Hepatocyte (in vitro differentiated cells): ENCODE measurements at regions not wholly inside any gene's neighbourhood (a gene's known extent, or its start where the extent isn't known, plus 50 kb on each side); places are given as distances from the start of the nearest gene placed in this dataset.
"Not testable (repeated sequence)": the region's sequence is repeated elsewhere in the genome, so short reads cannot be mapped to it uniquely, and the experiment has no call there.

Experiments used
- DNase-seq: peaks from one replicate; pipeline ENCODE4 v3.0.0-alpha.2; 2016; ENCODE audit warnings: low spot score
- H2AFZ ChIP-seq: fragments of 200-600 bp; sonication (generic); 2 replicates; pipeline ENCODE4 v1.6.0; 2016; ENCODE audit warnings: antibody characterized with exemption, mild to moderate bottlenecking
- H3K27ac ChIP-seq: fragments of 200-600 bp; sonication (generic); 2 replicates; pipeline ENCODE4 v1.5.1; 2016; ENCODE audit warnings: mild to moderate bottlenecking
- H3K27me3 ChIP-seq: fragments of 200-600 bp; sonication (generic); 2 replicates; pipeline ENCODE4 v1.6.1; 2016
- H3K36me3 ChIP-seq: fragments of 200-600 bp; sonication (generic); replicated peaks from 2 replicates; pipeline ENCODE4 v1.5.1; 2016; ENCODE audit warnings: low read depth; ENCODE audit not compliant: insufficient read depth
- H3K4me1 ChIP-seq: fragments of 200-600 bp; sonication (generic); 2 replicates; pipeline ENCODE4 v1.5.1; 2016; ENCODE audit warnings: mild to moderate bottlenecking, moderate library complexity; ENCODE audit not compliant: insufficient read depth
- H3K4me2 ChIP-seq: fragments of 200-600 bp; sonication (generic); 2 replicates; pipeline ENCODE4 v1.6.0; 2016
- H3K4me3 ChIP-seq: fragments of 200-600 bp; sonication (generic); 2 replicates; pipeline ENCODE4 v1.5.1; 2016; ENCODE audit warnings: mild to moderate bottlenecking
- H3K79me2 ChIP-seq: fragments of 200-600 bp; sonication (generic); 2 replicates; pipeline ENCODE4 v1.6.0; 2017; ENCODE audit warnings: mild to moderate bottlenecking
- H3K9me2 ChIP-seq: fragments of 200-600 bp; sonication (generic); replicated peaks from 2 replicates; pipeline ENCODE4 v1.6.0; 2017; ENCODE audit warnings: mild to moderate bottlenecking; ENCODE audit not compliant: insufficient read depth
- H3K9me3 ChIP-seq: fragments of 200-600 bp; sonication (generic); 2 replicates; pipeline ENCODE4 v1.5.1; 2016; ENCODE audit warnings: low read depth, mild to moderate bottlenecking
- H4K20me1 ChIP-seq: fragments of 200-600 bp; sonication (generic); 2 replicates; pipeline ENCODE4 v1.6.0; 2016; ENCODE audit warnings: mild to moderate bottlenecking; ENCODE audit not compliant: insufficient read depth, poor library complexity, severe bottlenecking
- EZH2 ChIP-seq: fragments of 200-600 bp; sonication (generic); IDR thresholded peaks from 2 replicates; pipeline ENCODE4 v1.6.1; 2016; ENCODE audit warnings: antibody characterized with exemption, mild to moderate bottlenecking, borderline replicate concordance
- EZH2phosphoT487 ChIP-seq: fragments of 200-600 bp; sonication (generic); IDR thresholded peaks from one replicate; pipeline ENCODE4 v1.6.1; 2018; ENCODE audit warnings: antibody characterized with exemption, mild to moderate bottlenecking, low read depth, moderate library complexity; ENCODE audit not compliant: unreplicated experiment, severe bottlenecking
- WGBS: methylation state at CpG from one replicate; pipeline ENCODE4 v1.1.6; 2016; ENCODE audit warnings: low lambda C conversion rate; ENCODE audit errors: missing lambda C conversion rate; 5-methylcytosine and 5-hydroxymethylcytosine counted together
- TF ChIP-seq, protein P1 (sequence below): fragments of 200-600 bp; sonication (generic); IDR thresholded peaks from 2 replicates; pipeline ENCODE4 v1.5.1; 2016; ENCODE audit warnings: antibody characterized with exemption, mild to moderate bottlenecking; ENCODE audit not compliant: poor library complexity

- Histone ChIP-seq H3K4me2 (no peak overlapping the region), H3K4me1 (no peaks in the 10 kb centered on the region), H3K36me3 (no peaks in the 10 kb centered on the region), H3K79me2 (no peaks in the 10 kb centered on the region), H3K9me2 (no peaks in the 10 kb centered on the region), H3K27me3 (no peaks in the 10 kb centered on the region), H3K4me3 (no peak overlapping the region), H3K9me3 (peaks cover 6% of the 10 kb centered on the region), H4K20me1 (no peaks in the 10 kb centered on the region), H3K27ac (no peak overlapping the region), H2AFZ (no peak overlapping the region)
- TF ChIP-seq, protein P1, sequence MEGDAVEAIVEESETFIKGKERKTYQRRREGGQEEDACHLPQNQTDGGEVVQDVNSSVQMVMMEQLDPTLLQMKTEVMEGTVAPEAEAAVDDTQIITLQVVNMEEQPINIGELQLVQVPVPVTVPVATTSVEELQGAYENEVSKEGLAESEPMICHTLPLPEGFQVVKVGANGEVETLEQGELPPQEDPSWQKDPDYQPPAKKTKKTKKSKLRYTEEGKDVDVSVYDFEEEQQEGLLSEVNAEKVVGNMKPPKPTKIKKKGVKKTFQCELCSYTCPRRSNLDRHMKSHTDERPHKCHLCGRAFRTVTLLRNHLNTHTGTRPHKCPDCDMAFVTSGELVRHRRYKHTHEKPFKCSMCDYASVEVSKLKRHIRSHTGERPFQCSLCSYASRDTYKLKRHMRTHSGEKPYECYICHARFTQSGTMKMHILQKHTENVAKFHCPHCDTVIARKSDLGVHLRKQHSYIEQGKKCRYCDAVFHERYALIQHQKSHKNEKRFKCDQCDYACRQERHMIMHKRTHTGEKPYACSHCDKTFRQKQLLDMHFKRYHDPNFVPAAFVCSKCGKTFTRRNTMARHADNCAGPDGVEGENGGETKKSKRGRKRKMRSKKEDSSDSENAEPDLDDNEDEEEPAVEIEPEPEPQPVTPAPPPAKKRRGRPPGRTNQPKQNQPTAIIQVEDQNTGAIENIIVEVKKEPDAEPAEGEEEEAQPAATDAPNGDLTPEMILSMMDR = no peak
- TF ChIP-seq EZH2phosphoT487 = no peak
- no peak for TF ChIP-seq EZH2
- no peak for DNase-seq
- WGBS = 75% methylated on average over 3 of the region's 3 CpGs
These were observed 924.9 kb upstream of the FAM98A start for GRCh38 chr2:34523958-34524514.

DNA sequence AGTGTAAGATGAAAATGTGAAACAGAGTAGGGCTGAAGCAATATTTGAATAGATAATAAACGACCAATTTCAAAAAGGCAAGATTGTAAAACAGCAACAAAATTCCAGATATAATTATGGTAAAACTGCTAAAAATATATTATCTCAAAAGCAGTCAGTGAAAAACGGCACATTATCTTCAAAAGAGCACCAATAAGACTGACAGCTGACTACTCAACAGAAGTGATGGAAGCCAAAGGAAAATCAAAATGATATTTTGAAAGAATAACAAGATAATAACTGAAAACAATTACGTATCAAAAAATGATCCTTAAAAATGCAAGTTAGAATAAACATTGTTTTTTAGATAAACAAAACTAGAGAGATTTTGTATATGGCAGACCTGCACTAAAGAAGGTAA lies 920.6 kb upstream of the FAM98A start:
- Histone ChIP-seq H3K79me2 (no peaks in the 10 kb centered on the region), H4K20me1 (no peaks in the 10 kb centered on the region), H3K4me1 (no peaks in the 10 kb centered on the region), H3K9me2 (no peaks in the 10 kb centered on the region), H3K9me3 (peaks cover 6% of the 10 kb centered on the region), H3K4me3 (no peak overlapping the region), H2AFZ (no peak overlapping the region), H3K27me3 (no peaks in the 10 kb centered on the region), H3K4me2 (no peak overlapping the region), H3K27ac (no peak overlapping the region), H3K36me3 (no peaks in the 10 kb centered on the region)
- no peak for DNase-seq
- WGBS = 79% methylated on average over 3 of the region's 3 CpGs
- TF ChIP-seq, protein P1 = no peak
- no peak for TF ChIP-seq EZH2
- no peak for TF ChIP-seq EZH2phosphoT487

DNA sequence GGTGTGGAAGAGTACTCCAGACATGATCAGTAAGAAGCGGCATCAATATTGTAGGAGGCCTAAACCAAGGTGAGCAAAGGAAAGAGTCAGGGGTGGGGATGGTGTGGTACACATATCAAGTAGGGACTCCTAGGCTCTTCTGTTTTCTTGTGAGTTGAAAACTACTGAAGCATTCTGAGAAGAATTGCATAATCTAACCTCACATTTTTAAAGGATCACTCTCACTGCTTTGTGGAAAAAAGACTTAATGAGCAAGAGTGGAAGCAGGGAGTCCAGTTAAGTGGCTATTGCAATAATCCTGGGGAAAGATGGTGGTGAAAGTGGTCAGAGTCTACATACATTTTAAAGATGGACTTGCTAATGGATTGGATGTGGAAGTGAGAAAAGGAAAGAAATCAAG lies 899.5 kb upstream of the FAM98A start:
- no peak overlapping the region for H3K27ac ChIP-seq
- H3K27me3 ChIP-seq = no peaks in the 10 kb centered on the region
- H4K20me1 ChIP-seq = no peaks in the 10 kb centered on the region
- H3K9me2 ChIP-seq = no peaks in the 10 kb centered on the region
- no peaks in the 10 kb centered on the region for H3K36me3 ChIP-seq
- H3K79me2 ChIP-seq = no peaks in the 10 kb centered on the region
- 89% methylated on average over 1 of the region's 1 CpG for WGBS
- DNase-seq = no peak
- no peaks in the 10 kb centered on the region for H3K4me1 ChIP-seq
- H3K4me2 ChIP-seq = no peak overlapping the region
- no peaks in the 10 kb centered on the region for H3K9me3 ChIP-seq
- H3K4me3 ChIP-seq = no peak overlapping the region
- TF ChIP-seq EZH2phosphoT487 = no peak
- TF ChIP-seq, protein P1 = no peak
- TF ChIP-seq EZH2 = no peak
- H2AFZ ChIP-seq = no peak overlapping the region

DNA sequence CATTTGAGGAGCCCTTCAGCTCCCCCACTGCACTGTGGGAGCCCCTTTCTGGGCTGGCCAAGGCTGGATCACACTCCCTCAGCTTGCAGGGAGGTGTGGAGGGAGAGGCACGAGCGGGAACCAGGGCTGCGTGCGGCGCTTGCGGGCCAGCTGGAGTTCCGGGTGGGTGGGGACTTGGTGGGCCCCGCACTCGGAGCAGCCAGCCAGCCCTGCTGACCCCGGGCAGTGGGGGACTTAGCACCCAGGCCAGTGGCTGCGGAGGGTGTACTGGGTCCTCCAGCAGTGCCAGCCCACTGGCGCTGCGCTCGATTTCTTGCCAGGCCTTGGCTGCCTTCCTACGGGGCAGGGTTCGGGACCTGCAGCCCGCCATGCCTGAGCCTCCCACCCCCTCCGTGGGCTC lies 895.1 kb upstream of the FAM98A start:
- H3K4me1 ChIP-seq, DNase-seq, H4K20me1 ChIP-seq, H3K27ac ChIP-seq, H3K4me2 ChIP-seq, H3K79me2 ChIP-seq, H2AFZ ChIP-seq, H3K36me3 ChIP-seq, H3K4me3 ChIP-seq, H3K9me2 ChIP-seq, H3K27me3 ChIP-seq, H3K9me3 ChIP-seq: not testable (repeated sequence)
- WGBS = 100% methylated on average over 4 of the region's 18 CpGs
